ENCODE measurements at regions not wholly inside any gene's neighbourhood (a gene's known extent, or its start where the extent isn't known, plus 50 kb on each side); places are given as distances from the start of the nearest gene placed in this dataset.

DNA sequence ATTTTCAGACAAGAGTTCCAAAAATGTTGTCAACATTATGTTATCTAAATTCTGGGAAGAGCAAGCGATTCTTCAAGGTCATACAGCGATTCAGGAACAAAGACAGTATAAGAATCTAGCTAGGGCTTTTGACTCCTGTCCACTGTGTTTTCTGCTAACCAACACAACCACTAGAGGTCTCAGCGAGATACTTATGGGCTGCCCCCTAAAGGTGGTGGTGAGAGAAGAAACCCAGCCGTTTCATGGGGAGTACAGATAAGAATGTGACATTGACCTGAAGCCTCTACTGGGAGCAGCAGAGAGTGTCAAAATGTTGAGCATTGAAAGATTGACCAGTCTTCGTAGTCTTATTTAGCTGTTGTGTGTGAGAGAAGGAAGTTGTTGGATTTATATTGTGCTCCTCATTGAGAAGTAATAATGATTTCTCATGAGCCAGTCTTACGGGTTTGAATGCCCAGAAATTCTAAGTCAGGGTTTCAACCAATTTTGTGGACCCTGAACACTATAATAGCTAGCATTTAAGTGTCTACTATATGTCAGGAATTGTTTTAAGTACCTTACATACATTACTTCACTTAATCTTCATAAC lies 168.3 kb downstream of the SPRY1 start:
- in situ Hi-C loops (cut with MboI; ENCODE audit: low sequenced_read_pairs): no loop called here

DNA sequence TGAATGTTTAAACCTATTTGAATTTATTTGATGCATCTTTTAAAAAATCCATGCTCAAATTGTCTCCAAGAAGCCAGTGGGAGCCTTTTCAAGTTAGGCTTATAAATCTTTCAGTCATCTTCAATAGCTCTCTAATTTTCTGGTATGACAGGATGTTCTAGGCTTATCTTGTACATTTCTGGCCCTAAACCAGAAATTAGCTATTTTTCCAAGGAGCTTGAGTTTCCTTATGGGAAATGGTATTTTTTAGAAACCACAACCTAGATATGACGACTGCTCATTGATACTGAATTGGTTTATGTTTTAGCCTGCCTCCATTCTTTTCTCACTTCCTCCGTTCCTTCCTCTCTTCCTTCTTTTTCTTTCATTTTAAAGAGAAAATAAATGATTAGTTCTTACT lies 172.3 kb downstream of the SPRY1 start:
- in situ Hi-C loops (cut with MboI; ENCODE audit: low sequenced_read_pairs): no loop called here

DNA sequence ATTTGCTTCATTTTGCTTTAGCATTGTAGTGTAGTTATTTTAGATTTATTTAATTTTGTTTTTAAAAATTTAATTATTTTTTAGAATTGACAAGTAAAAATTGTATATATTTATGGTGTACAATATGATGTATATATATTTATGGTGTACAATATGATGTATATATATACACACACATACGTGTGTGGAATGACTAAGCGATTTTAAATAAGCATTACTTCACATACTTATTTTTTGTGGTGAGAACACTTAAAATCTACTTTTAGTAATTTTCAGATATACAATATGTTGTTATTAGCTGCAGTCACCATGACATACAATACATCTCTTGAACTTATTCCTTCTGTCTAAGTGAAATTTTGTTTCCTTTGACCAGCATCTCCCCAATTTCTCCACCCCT lies 172.9 kb downstream of the SPRY1 start:
- in situ Hi-C loops (cut with MboI; ENCODE audit: low sequenced_read_pairs): no loop called here

DNA sequence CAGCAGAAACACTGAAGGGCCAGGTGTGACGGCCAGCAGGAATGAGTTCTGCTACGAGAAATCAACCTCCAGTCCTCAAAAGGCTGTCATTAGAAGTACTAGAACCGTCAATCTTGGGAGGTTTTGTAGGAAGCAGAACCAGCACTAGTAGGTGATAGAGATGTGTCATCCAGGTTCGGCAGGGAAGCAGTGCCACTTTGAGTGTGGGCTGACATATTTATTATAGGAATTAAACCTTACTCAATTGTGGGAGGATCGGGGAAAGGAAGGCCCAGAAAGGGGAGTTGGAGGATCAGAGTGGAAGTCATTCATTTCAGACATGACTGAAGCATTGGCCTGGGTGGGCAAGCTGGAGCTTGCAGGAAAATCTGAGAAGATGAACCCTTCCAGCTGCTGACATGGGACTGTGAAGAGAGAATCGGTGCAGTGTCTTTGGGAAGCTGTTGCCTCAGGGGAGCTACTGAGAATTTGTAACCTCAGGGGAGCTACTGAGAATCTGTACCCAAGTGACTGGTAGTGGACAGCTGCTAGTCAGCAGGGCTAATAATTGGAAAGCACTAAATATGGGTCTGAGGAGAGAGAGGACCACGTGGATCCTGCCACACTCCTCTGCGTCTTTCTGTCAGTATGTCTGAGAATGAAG lies 177.4 kb downstream of the SPRY1 start:
- in situ Hi-C loops (cut with MboI; ENCODE audit: low sequenced_read_pairs): no loop called here

DNA sequence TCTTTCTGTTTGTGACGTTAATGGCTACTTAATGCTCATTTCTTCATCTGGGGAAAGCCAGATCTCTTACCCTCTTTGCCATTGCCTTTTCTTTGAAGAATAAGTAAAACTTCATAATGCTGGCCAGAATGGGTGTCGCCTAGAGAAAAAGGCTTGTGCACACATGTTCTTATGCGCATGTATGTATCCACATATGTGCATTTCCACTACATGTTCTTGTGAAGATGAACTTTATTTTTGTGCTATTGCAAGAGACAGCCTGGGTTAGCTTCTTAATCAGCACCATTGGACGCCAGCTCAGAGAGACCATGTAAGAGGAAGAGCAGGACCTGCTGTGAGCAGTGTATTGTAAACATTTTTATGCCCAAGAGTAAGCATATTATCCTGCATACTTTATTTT lies 178.7 kb downstream of the SPRY1 start:
- in situ Hi-C loops (cut with MboI; ENCODE audit: low sequenced_read_pairs): no loop called here

DNA sequence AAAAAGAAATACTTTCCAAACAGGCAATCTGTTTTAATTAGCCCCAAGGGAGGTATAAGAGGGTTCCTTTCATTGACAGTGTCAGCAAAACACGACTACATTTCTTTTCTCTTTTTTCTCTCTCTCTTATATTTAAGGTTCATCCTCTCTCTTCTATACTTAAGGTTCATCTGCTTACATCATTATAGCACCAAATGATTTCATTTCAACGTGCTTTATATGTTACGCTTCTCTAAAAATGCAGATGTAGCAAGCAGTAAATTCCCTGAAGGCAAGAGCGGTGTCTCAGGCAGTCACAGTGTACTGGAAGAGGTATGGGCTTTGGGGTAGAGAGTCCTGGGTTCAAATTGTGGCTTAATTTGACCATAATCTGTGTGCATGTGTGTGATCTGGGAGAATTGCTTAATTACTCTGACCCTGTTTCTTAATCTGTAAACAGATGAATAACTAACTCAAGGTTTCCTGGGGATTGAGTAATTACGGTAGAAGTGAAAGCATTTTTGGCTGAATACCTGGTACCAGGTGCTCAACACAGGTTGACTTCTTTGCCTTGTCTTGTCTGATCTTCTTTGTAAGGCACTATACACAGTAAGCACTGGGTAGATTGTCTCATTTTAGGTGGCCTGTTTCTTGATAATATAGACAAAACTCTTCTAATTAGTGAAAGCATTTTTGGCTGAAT lies 180.8 kb downstream of the SPRY1 start:
- in situ Hi-C loops (cut with MboI; ENCODE audit: low sequenced_read_pairs): no loop called here

DNA sequence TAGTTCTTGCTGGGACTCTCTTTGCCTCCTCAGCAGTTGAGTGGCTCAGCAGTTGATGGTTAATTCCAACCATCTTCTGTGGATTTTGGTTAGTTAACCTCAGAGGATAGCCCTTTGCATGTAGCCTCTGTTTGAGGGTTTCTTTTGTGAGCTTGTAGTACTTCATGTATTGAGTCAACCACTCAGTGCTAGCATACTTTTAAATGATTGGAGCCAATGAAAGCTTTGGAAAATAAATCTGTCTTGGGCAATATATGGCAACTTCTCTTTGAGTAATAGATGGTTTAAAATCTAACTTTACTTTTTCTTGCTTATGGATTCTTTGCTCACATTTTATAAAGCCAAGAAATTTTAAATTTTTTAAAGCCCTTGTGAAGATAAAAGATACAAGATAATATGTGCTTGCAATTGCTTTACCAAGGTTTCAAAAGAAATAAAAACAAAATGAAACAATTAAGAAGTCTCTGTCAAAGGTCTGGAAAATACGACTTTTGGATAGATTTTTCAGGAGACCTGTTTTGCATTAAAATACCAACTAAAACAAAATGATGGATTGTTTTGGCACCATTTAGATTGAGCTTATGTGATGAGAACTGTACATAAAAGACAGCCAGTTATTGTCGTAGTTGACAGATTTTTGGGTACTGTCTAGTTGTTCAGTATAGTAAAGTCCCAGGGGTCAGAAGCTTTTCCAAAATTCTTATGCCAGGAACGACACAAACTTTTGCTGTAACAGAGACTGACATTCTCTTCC lies 181.9 kb downstream of the SPRY1 start:
- in situ Hi-C loops (cut with MboI; ENCODE audit: low sequenced_read_pairs): no loop called here

DNA sequence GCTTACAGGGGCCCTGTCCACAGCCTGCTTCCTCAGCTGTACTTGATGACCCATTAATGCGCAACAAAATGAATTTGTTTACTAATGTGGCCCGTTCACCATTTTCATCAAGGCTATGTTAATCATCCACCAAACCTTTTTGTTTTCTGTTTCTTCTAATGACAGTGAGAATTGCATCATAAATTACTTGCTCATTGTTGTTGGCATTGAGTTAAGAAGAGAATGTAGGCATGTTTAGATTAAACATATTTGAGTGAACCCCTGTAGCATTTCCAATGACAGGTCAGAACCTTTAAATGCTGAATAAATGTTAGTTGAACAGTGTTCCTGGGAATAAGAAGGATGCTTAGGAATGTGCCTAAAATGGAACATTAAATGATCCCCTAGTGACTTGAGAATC lies 183.4 kb downstream of the SPRY1 start:
- in situ Hi-C loops (cut with MboI; ENCODE audit: low sequenced_read_pairs): no loop called here

DNA sequence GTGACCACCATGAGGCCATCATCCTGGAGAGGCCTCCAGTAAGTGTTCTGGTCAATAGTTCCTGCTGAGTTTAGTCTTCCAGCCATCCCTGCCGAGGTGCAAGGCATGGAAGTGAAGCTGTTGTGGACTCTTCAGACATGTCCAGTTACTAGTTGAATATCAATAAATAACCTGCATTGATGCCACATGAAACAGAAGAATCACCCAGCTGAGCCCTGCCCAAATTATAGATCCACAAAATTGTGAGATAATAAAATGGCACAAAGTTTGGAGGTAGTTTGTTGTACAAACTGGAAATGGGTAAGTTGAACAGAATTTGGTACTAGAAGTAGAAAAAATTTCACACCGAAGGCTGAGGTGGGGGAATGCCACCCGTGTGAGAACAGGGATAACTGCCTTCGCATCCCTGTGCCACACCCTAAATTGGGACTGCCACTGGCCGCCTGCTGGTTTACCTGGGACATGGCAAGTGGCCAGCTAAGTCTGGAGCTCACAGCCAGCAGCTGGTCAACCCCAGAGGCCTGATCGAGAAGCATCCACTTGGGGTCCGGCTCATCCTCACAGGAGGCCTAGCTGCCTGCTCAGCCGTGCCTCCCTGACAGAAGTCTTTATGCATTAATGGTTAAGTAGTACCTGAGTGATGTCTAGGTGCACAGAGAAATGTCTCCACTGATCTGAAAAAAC lies 184.5 kb downstream of the SPRY1 start:
- in situ Hi-C loops (cut with MboI; ENCODE audit: low sequenced_read_pairs): no loop called here

DNA sequence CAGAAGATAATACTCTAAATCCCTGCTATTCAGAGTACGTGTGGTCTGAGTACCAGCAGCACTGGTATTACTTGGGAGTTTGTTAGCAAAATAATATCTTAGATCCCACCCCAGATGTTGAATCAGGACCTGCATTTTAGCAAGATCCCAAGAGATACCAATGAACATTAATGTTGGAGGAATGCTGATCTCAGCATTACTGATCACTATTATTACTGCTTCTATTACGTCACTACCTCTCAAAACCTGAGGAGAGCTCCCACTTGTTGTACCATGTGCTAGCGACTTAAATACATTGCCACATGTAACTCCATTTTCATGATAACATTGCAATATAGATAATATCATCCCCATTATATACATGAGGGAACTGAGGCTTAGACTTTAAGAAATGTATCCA lies 185.2 kb downstream of the SPRY1 start:
- in situ Hi-C loops (cut with MboI; ENCODE audit: low sequenced_read_pairs): no loop called here

DNA sequence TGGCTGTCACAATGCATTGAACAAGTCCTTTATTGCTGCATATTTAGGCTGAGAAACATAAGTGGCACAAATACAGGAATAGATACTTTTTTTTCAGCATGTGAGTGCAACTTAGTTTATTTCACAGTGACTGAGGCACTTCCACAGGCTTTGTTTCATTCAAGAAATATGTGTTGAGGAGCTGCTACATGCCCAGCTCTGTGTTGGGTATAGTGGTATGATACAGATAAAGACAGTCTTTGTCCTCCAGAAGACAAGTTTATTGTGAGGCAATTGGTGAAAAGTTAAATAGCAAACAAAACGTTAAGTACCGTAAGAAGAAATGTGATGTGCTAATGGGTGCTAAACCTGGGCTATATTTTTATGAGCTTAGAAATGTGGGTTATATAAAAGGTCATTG lies 186.4 kb downstream of the SPRY1 start:
- in situ Hi-C loops (cut with MboI; ENCODE audit: low sequenced_read_pairs): no loop called here

DNA sequence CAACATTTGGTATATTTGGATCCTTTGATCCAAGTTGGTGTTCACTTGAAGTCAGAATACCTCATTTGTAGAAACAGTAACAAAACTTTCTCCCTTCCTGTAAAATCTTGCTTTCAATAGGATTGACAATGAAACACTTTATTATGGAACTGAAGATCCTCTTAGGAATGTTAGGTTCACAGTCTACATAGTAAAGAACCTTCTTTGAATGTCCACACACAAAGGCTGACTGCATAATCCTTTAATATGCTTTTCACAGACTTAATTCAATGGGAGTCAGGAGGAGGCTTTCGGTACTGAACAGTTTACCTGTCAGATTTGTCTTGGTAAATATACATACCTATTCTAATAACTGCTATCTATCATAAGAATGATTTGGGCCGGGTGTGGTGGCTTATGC lies 188.5 kb downstream of the SPRY1 start:
- in situ Hi-C loops (cut with MboI; ENCODE audit: low sequenced_read_pairs): no loop called here

DNA sequence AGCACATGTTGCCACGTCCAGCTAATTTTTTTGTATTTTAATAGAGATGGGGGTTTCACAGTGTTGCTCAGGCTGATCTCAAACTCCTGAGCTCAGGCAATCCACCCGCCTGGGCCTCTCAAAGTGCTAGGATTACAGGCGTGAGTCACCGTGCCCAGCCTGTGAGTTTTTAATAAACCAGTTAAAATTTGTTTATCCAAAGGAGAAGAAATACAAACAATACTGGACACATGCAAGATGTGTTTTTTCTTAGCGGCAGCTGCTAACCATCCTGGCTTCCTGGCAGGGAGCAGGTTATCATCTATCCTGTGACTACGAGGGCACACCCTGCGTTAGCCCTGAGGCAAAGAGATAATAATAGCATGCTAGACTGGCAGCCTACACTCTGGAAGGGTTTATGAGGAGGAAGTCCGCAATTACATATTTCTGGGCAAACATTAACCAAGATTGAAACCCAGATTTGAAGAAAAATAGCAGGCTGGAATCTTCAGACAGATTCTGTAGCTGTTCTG lies 191.4 kb downstream of the SPRY1 start:
- in situ Hi-C loops (cut with MboI; ENCODE audit: low sequenced_read_pairs): no loop called here

DNA sequence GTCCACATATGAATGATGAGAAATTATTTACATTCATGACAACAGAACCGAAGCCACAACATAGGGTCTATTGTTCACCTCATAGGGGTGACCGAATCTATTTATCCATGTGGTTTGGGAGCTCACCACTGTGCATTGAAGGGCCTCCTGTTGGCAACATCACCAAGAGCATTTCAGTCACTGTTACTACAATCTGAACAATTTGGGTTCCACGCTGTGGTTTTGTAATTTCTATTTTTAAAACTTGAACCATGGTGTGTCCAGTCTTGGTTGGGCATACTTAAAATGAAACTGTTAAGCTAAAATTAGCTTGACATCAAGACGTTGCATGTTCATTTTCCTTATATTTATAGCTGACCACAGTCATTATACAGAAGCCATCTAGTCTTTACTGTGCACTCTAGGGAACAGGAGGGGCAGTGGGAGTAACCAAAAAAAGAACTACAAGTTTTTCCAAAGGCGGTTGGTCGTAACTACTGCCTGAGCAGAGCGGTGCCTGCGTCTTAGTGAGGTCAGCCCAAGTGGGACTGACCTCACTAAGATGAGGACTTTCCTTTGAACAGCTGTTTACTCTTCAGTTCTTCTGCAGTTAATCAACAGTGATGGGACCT lies 192.1 kb downstream of the SPRY1 start:
- in situ Hi-C loops (cut with MboI; ENCODE audit: low sequenced_read_pairs): no loop called here

DNA sequence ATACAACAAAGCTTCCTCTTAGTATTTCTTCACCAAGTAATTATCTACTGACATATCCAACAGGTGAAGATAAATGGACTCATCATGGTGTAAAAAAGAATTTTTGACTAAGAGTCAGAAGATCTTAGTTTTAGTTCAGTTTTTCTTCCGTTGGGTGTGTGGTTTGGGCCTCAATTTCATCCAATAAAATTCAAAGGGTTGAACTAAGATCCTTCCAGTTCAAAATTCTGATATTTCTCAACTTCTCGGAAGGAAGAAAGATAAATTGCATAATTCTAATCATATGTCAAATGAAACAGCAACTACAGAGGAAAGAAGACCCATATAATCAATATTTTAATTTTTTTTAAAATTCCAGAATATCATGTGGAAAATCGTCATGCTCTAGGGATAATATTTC lies 192.7 kb downstream of the SPRY1 start:
- in situ Hi-C loops (cut with MboI; ENCODE audit: low sequenced_read_pairs): no loop called here

DNA sequence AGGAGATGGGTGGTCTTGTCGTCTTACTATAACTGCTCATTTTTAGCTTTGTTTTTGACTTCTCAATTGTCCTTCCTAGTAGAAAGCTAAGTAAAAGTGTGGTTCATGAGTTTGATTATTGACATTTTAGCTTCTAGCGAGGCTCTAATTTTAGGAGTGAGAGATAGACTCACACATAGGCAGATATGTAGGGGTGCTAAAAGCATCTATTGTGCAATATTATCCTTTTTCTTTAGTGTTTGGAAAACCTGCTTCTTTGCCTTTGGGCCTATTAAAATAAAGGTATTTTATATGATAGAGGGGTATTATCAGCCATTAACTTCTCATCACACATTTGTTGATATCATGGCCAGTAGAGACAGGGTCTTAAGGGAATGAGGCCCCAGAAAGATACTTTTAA lies 195.3 kb downstream of the SPRY1 start:
- in situ Hi-C loops (cut with MboI; ENCODE audit: low sequenced_read_pairs): no loop called here

DNA sequence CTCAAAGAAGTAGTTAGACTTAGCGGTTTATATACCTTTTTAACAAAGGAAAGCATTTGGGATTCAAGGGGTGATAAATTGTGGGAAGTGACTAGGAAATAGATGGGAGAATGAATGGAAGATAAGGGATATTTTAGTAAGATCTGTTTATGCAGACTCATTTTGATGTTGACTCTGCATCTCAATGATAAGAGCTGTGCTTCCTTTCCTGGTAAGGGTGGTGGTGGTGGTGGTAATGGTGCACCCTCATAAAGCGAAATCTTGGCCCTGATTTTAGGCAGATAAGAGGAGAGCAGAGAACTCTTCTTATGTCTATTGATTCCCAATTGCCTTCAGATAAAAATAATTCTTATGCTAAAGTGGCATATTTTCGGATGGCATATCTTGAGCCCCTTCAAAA lies 197.1 kb downstream of the SPRY1 start:
- in situ Hi-C loops (cut with MboI; ENCODE audit: low sequenced_read_pairs): no loop called here

DNA sequence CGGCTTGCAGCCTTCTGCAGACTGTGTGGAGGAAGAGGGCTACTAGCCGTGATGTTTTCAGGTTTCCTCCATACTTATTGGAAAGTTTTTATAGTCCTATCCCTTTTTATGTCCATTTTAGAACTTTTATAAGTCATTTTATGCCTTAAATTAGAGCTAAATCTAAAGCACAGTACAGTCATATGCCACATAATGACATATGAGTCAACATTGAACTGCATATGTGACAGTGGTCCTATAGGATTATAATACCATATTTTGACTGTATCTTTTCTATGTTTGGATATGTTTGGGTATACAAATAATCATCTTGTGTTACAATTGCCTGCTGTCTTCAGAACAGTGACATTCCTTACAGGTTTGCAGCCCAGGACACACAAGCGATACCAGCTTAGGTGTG lies 200.2 kb downstream of the SPRY1 start:
- in situ Hi-C loops (cut with MboI; ENCODE audit: low sequenced_read_pairs): no loop called here

DNA sequence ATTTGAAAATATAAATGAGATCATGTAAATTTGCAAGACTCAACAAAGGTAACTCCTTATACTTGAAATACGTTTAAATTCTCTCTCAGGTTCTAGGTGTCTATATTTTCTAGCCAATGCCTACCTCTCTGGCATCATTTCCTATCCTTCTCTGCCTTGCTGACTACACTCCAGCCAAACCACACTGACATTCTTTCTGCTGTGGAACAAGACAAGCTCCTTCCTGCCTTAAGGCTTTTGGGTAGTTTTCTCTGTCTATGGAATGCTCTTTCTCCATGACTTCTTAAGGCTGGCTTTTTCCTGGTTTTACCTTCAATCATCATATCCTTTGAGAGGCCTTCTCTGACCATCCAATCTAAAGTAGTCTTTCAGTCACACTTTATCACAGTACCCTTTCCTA lies 201.0 kb downstream of the SPRY1 start:
- in situ Hi-C loops (cut with MboI; ENCODE audit: low sequenced_read_pairs): no loop called here

DNA sequence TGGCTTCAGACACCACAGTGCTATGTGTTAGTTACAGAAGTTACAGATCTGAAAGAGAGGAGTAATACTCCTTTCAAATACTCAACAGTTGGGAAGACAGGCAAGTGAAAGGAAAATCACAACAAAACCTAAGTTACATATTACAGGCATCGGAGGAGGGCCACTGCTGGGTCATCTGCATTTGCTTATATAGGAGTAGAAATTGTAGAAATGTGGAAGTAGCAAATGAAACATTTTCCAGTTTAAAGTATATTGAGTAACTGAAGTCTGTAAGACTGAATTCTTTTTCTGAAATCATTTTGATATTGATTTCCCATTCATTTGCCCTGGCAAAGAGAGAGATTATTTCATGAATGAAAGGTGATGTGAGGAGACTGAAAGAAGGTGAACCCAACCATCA lies 201.7 kb downstream of the SPRY1 start:
- in situ Hi-C loops (cut with MboI; ENCODE audit: low sequenced_read_pairs): no loop called here
